Astrocyte (in vitro differentiated cells and primary cell): ENCODE measurements at regions not wholly inside any gene's neighbourhood (a gene's known extent, or its start where the extent isn't known, plus 50 kb on each side); places are given as distances from the start of the nearest gene placed in this dataset.

ENCODE experiments used
- CTCF ChIP-seq: IDR thresholded peaks from 2 replicates; pipeline ENCODE4 v1.5.1; 2011; ENCODE audit warnings: low read depth, mild to moderate bottlenecking, inconsistent platforms, low read length, moderate library complexity; ENCODE audit not compliant: insufficient read depth
- EZH2 ChIP-seq: IDR thresholded peaks from 2 replicates; pipeline ENCODE4 v1.6.1; 2012; ENCODE audit warnings: mild to moderate bottlenecking, low read length, inconsistent platforms; ENCODE audit not compliant: insufficient read depth

GRCh38 chr1:214124915-214125314, 137.1 kb downstream of the PROX1 start:
- TF ChIP-seq CTCF, result no peak
- TF ChIP-seq EZH2, result no peak
